GM23248 (cell line): ENCODE measurements at regions not wholly inside any gene's neighbourhood (a gene's known extent, or its start where the extent isn't known, plus 50 kb on each side); places are given as distances from the start of the nearest gene placed in this dataset.

ENCODE experiments used
- EZH2 ChIP-seq: fragments of 200-600 bp; sonication (generic); IDR thresholded peaks from 2 replicates; pipeline ENCODE4 v1.6.1; 2018; ENCODE audit warnings: antibody characterized with exemption, mild to moderate bottlenecking; ENCODE audit not compliant: insufficient read depth, poor library complexity, severe bottlenecking
- EZH2phosphoT487 ChIP-seq: fragments of 200-600 bp; sonication (generic); IDR thresholded peaks from 2 replicates; pipeline ENCODE4 v1.6.1; 2018; ENCODE audit warnings: antibody characterized with exemption, moderate library complexity, mild to moderate bottlenecking, low read depth; ENCODE audit not compliant: insufficient read depth

DNA sequence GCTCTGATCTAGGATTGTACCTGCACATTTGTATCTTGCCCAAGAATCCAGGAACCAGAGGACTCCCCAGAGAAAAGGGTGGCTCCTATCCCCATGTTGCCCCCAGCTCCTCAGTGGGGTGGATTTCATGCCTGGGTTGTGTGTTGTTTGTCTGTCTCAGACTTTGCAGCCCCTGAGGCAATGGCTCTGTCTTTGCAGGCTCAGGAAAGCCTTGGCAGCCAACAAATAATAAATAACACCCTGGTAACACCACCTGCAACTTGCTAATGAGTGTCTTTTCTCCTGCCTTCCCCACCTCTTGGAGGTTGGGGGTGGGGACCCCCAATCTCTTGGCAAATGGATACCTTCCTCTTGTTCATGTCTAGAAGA, 65.2 kb upstream of the CISTR start:
- no peak for TF ChIP-seq EZH2
- no peak for TF ChIP-seq EZH2phosphoT487
